Choroid plexus epithelial cell (primary cell): ENCODE measurements at regions not wholly inside any gene's neighbourhood (a gene's known extent, or its start where the extent isn't known, plus 50 kb on each side); places are given as distances from the start of the nearest gene placed in this dataset.

Experiments used
- DNase-seq: peaks from one replicate; pipeline ENCODE4 v3.0.0-alpha.2; 2010; ENCODE audit warnings: low read depth
- H3K4me3 ChIP-seq: 2 replicates; pipeline ENCODE4 v1.5.1; 2011; ENCODE audit warnings: low read depth, mild to moderate bottlenecking, control low read depth, low read length, moderate library complexity
- TF ChIP-seq, protein P1 (sequence below): conservative IDR thresholded peaks from 2 replicates; pipeline ENCODE4 v1.5.1; 2011; ENCODE audit warnings: low read depth, mild to moderate bottlenecking, control low read depth, inconsistent platforms, low read length, moderate library complexity

DNA sequence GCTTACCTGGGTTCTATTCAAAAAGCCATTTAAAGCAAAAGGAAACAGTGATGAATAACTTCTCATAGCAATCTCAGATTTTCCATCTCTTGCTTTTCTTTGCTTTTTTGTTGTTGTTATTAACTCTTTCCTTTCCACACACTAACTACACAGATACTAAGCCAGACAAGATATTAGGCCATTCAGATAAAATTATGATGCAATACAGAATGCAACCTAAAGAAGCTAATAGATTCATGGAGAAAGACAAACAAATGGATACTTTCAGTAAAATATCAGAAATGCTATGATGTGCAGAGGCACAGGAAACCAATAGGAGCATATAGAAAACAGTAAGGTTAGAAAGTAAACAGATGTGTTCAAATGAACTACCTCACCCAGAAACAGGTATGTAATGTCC is 597.0 kb upstream of the ITGA1 start:
- H3K4me3 ChIP-seq: no peak overlapping the region
- DNase-seq: no peak
- TF ChIP-seq, protein P1, sequence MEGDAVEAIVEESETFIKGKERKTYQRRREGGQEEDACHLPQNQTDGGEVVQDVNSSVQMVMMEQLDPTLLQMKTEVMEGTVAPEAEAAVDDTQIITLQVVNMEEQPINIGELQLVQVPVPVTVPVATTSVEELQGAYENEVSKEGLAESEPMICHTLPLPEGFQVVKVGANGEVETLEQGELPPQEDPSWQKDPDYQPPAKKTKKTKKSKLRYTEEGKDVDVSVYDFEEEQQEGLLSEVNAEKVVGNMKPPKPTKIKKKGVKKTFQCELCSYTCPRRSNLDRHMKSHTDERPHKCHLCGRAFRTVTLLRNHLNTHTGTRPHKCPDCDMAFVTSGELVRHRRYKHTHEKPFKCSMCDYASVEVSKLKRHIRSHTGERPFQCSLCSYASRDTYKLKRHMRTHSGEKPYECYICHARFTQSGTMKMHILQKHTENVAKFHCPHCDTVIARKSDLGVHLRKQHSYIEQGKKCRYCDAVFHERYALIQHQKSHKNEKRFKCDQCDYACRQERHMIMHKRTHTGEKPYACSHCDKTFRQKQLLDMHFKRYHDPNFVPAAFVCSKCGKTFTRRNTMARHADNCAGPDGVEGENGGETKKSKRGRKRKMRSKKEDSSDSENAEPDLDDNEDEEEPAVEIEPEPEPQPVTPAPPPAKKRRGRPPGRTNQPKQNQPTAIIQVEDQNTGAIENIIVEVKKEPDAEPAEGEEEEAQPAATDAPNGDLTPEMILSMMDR: no peak

DNA sequence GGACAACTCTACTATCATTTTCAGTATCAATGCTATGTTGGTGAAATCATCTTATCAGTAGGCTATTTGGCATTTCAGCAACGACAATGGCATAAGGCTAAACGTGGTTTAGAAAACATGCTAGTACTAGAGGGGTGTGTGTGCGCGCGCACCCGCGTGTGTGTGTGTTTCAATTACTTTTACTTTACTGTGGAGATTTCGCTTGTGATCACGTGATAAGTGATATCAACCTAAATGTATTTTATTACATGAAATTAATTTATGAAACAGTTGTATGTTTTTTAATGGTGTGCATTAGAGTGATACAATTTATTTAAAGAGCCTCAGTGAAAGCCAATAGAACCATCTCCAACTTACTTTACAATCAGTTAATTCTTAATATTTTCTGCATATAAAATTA is 587.9 kb upstream of the ITGA1 start:
- no peak for DNase-seq
- TF ChIP-seq, protein P1: no peak

DNA sequence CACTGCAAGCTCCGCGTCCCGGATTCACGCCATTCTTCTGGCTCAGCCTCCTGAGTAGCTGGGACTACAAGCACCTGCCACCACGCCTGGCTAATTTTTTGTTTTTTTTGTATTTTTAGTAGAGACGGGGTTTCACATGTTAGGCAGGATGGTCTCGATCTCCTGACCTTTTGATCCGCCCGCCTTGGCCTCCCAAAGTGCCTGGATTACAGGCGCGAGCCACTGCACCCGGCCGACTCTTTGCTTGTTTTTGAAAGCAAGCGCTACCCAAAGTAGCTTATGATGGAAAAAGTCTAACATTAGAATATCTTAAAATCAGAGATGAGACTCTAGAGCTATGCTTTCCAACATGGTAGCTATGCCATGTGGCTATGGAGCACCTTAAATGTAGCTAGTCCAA is 585.5 kb upstream of the ITGA1 start:
- TF ChIP-seq, protein P1: no peak
- no peak overlapping the region for H3K4me3 ChIP-seq
- DNase-seq: no peak

More for the DNA sequence above, 587.9 kb upstream of the ITGA1 start:
- H3K4me3 ChIP-seq: no peak overlapping the region

DNA sequence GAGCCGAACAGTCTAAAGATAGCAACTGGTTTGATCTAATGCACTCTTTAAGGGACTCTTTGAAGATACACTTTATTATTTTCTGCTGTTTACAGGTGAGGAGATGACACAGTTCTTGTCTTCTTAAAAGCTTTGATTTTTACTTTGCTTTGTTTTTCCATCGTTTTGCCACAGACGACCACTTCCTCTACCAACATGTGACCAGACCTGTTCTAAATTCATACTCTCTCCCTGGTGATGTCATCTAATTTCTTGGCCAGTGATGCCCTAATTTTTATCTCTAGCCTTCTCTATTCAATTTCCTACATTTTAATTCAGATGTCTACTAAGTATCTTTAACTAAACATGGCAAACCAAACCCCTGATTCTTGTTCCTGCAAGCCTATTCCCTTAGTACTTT is 583.4 kb upstream of the ITGA1 start:
- DNase-seq: no peak
- no peak overlapping the region for H3K4me3 ChIP-seq
- TF ChIP-seq, protein P1: no peak
